ENCODE measurements at regions not wholly inside any gene's neighbourhood (a gene's known extent, or its start where the extent isn't known, plus 50 kb on each side); places are given as distances from the start of the nearest gene placed in this dataset.

DNA sequence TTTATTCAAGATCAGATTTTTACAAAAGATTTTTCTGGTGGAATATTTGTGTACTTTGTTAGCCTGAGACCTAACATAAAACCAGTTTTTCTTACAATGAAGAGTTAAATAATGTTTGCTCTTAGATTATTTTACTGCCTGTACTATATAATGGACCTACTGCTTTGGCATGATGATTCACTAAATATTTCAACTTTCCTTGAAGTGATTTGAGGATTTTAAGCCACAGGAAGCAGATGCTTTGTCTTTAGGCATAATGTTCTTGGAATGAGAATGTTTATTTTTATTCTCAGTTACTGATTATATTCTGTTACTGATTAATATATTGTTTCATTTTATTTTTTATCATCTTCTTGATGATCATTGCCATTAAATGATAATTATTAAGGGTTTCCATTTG, 175.3 kb upstream of the LRP1B start:
- Histone ChIP-seq H3K4ac (ENCODE audit: low read depth, low read length) (no peak overlapping the region), H3K23me2 (ENCODE audit: insufficient read length, low read depth, low read length, poor library complexity, severe bottlenecking) (no peaks in the 10 kb centered on the region), H3K14ac (ENCODE audit: insufficient read depth, low read length) (no peak overlapping the region), H2BK20ac (ENCODE audit: low read depth, low read length, poor library complexity, severe bottlenecking) (no peak overlapping the region), H3K18ac (ENCODE audit: insufficient read length, low read depth, low read length) (no peak overlapping the region), H2AK5ac (ENCODE audit: insufficient read length, low read length) (no peak overlapping the region), H2BK120ac (ENCODE audit: low read depth, low read length, poor library complexity, severe bottlenecking) (no peak overlapping the region), H3K79me1 (ENCODE audit: insufficient read depth, low read depth, low read length, poor library complexity, severe bottlenecking) (no peaks in the 10 kb centered on the region), H2BK5ac (ENCODE audit: insufficient read length, low read length) (no peak overlapping the region), H3K23ac (ENCODE audit: insufficient read length, low read depth, low read length) (no peak overlapping the region), H3K27ac (ENCODE audit: insufficient read length, low read depth, low read length) (no peak overlapping the region), H4K8ac (replicated peaks; ENCODE audit: insufficient read length, low read depth, low read length) (no peak overlapping the region), H4K20me1 (ENCODE audit: control insufficient read depth, insufficient read depth, insufficient read length) (no peaks in the 10 kb centered on the region), H3K4me2 (ENCODE audit: insufficient read depth, insufficient read length, low read length) (no peak overlapping the region), H3K79me2 (ENCODE audit: insufficient read depth, low read length) (no peaks in the 10 kb centered on the region), H4K5ac (ENCODE audit: insufficient read length, low read depth, low read length) (no peak overlapping the region), H2BK12ac (ENCODE audit: insufficient read length, low read depth, low read length) (no peak overlapping the region), H3K9ac (ENCODE audit: extremely low read depth, insufficient read length, low read length) (no peak overlapping the region), H3K27me3 (ENCODE audit: insufficient read depth, low read length) (no peaks in the 10 kb centered on the region), H4K91ac (ENCODE audit: insufficient read length, low read depth, low read length) (no peak overlapping the region), H3K4me1 (ENCODE audit: insufficient read depth, low read length) (no peaks in the 10 kb centered on the region), H3K9me3 (ENCODE audit: control insufficient read depth, low read depth, low read length) (peaks cover 6% of the 10 kb centered on the region), H2BK15ac (ENCODE audit: low read depth, low read length) (no peak overlapping the region), H3K56ac (ENCODE audit: insufficient read length, low read depth, low read length) (no peak overlapping the region), H2AFZ (ENCODE audit: low read length) (no peak overlapping the region), H3T11ph (ENCODE audit: low read length) (no peak overlapping the region)
- H3K4me1 Mint-ChIP-seq: no peaks in the 10 kb centered on the region
- H3K4me3 Mint-ChIP-seq: no peak overlapping the region
- H3K27me3 Mint-ChIP-seq (ENCODE audit: low read depth): peaks cover 2% of the 10 kb centered on the region; the same call in 1 of the 2 replicates
- H3K9me3 Mint-ChIP-seq: peaks cover 21 to 27% of the 10 kb centered on the region in 2 experiments
- TF ChIP-seq, protein P1, sequence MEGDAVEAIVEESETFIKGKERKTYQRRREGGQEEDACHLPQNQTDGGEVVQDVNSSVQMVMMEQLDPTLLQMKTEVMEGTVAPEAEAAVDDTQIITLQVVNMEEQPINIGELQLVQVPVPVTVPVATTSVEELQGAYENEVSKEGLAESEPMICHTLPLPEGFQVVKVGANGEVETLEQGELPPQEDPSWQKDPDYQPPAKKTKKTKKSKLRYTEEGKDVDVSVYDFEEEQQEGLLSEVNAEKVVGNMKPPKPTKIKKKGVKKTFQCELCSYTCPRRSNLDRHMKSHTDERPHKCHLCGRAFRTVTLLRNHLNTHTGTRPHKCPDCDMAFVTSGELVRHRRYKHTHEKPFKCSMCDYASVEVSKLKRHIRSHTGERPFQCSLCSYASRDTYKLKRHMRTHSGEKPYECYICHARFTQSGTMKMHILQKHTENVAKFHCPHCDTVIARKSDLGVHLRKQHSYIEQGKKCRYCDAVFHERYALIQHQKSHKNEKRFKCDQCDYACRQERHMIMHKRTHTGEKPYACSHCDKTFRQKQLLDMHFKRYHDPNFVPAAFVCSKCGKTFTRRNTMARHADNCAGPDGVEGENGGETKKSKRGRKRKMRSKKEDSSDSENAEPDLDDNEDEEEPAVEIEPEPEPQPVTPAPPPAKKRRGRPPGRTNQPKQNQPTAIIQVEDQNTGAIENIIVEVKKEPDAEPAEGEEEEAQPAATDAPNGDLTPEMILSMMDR (conservative IDR thresholded peaks at IDR 0.05): no peak
- no peak for DNase-seq
- H3K27ac Mint-ChIP-seq: no peak overlapping the region
- peaks cover 2 to 21% (median 17%) of the 10 kb centered on the region in 3 experiments; a peak in 6 of 7 replicates for H3K36me3 Mint-ChIP-seq (ENCODE audit: insufficient read depth in 1 of 3, low read depth in 3 of 3)

All from H9 (cell line).